ENCODE measurements at regions not wholly inside any gene's neighbourhood (a gene's known extent, or its start where the extent isn't known, plus 50 kb on each side); places are given as distances from the start of the nearest gene placed in this dataset.

GRCh38 chr2:207286106-207286505 is 120.4 kb upstream of the KLF7 start:
- TF ChIP-seq TCF7L2 (IDR thresholded peaks at IDR 0.05; ENCODE audit: low read depth, low read length) = no peak
- TF ChIP-seq, protein P1, sequence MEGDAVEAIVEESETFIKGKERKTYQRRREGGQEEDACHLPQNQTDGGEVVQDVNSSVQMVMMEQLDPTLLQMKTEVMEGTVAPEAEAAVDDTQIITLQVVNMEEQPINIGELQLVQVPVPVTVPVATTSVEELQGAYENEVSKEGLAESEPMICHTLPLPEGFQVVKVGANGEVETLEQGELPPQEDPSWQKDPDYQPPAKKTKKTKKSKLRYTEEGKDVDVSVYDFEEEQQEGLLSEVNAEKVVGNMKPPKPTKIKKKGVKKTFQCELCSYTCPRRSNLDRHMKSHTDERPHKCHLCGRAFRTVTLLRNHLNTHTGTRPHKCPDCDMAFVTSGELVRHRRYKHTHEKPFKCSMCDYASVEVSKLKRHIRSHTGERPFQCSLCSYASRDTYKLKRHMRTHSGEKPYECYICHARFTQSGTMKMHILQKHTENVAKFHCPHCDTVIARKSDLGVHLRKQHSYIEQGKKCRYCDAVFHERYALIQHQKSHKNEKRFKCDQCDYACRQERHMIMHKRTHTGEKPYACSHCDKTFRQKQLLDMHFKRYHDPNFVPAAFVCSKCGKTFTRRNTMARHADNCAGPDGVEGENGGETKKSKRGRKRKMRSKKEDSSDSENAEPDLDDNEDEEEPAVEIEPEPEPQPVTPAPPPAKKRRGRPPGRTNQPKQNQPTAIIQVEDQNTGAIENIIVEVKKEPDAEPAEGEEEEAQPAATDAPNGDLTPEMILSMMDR (IDR thresholded peaks at IDR 0.05) = no peak

Measured in Panc1 (cell line).